IPS DF 6.9 (cell line): ENCODE measurements at regions not wholly inside any gene's neighbourhood (a gene's known extent, or its start where the extent isn't known, plus 50 kb on each side); places are given as distances from the start of the nearest gene placed in this dataset.

Experiments
- DNase-seq: peaks from one replicate; pipeline ENCODE4 v3.0.0-alpha.2; 2013; ENCODE audit warnings: low read depth, low spot score
- H3K27ac ChIP-seq: one replicate; pipeline ENCODE4 v1.5.1; 2013; ENCODE audit warnings: low read length, control low read depth
- H3K27me3 ChIP-seq: 2 replicates; pipeline ENCODE4 v1.6.1; 2013; ENCODE audit warnings: mild to moderate bottlenecking, low read length; ENCODE audit not compliant: control insufficient read depth, insufficient read depth
- H3K36me3 ChIP-seq: 2 replicates; pipeline ENCODE4 v1.6.1; 2013; ENCODE audit warnings: low read length; ENCODE audit not compliant: control insufficient read depth, insufficient read depth
- H3K4me1 ChIP-seq: 2 replicates; pipeline ENCODE4 v1.6.1; 2013; ENCODE audit warnings: low read length; ENCODE audit not compliant: control insufficient read depth, insufficient read depth
- H3K4me3 ChIP-seq: 2 replicates; pipeline ENCODE4 v1.5.1; 2013; ENCODE audit warnings: mild to moderate bottlenecking, low read length
- H3K9me3 ChIP-seq: 2 replicates; pipeline ENCODE4 v1.6.1; 2013; ENCODE audit warnings: low read length, inconsistent platforms; ENCODE audit not compliant: control insufficient read depth, insufficient read depth
- WGBS: extraction: QIAGEN DNeasy Blood & Tissue Kit; methylation state at CpG from one replicate; pipeline ENCODE4 v1.1.7; 2013; ENCODE audit warnings: mixed read lengths, missing lambda C conversion rate; ENCODE audit not compliant: insufficient read length, insufficient coverage; 5-methylcytosine and 5-hydroxymethylcytosine counted together

DNA sequence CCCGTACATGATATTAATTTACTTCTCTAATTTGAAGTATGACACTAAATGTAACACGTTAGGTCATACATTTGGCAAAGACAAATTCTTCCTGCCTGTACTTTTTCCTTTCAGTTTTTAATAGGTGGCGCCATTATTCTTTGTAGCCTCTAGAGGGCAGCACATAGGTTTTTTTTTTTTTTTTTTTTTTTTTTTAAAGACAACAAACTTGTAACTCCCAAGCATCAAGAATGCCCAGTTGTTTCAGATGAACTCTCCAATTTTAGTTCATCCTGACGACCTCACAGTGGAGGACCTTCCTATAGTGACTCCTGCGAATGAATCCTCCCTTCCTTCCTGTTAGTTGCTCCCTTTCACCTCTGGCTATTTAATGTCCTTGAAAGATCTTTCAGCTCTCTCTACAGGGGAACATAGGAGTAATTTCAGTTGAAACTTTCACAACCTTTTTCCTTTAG lies 139.3 kb upstream of the HDAC9 start:
- H3K36me3 ChIP-seq = no peaks in the 10 kb centered on the region
- no peaks in the 10 kb centered on the region for H3K27me3 ChIP-seq
- H3K27ac ChIP-seq = no peak overlapping the region
- no CpG with 5 or more reads among the region's 5 CpGs for WGBS
- DNase-seq = no peak
- peaks cover 2% of the 10 kb centered on the region; the same call in 1 of the 2 replicates for H3K4me1 ChIP-seq
- no peak overlapping the region for H3K4me3 ChIP-seq
- H3K9me3 ChIP-seq = no peaks in the 10 kb centered on the region

- Histone ChIP-seq H3K4me3 (no peak overlapping the region), H3K4me1 (peaks cover 2% of the 10 kb centered on the region; the same call in 1 of the 2 replicates), H3K36me3 (no peaks in the 10 kb centered on the region), H3K27me3 (no peaks in the 10 kb centered on the region), H3K27ac (no peak overlapping the region), H3K9me3 (no peaks in the 10 kb centered on the region)
- no CpG with 5 or more reads among the region's 1 CpG for WGBS
- DNase-seq = no peak
Observed at GRCh38 chr7:18357691-18358090, 137.9 kb upstream of the HDAC9 start.

- no peak overlapping the region for H3K4me3 ChIP-seq
- DNase-seq = peak; percentile 54
- H3K4me1 ChIP-seq = no peaks in the 10 kb centered on the region; the same call in 1 of the 2 replicates
- no CpG with 5 or more reads among the region's 4 CpGs for whole genome bisulfite sequencing
- H3K9me3 ChIP-seq = no peaks in the 10 kb centered on the region
- no peaks in the 10 kb centered on the region for H3K27me3 ChIP-seq
- H3K27ac ChIP-seq = no peak overlapping the region
- H3K36me3 ChIP-seq = no peaks in the 10 kb centered on the region
Observed at GRCh38 chr7:18361756-18362155, 133.8 kb upstream of the HDAC9 start.

DNA sequence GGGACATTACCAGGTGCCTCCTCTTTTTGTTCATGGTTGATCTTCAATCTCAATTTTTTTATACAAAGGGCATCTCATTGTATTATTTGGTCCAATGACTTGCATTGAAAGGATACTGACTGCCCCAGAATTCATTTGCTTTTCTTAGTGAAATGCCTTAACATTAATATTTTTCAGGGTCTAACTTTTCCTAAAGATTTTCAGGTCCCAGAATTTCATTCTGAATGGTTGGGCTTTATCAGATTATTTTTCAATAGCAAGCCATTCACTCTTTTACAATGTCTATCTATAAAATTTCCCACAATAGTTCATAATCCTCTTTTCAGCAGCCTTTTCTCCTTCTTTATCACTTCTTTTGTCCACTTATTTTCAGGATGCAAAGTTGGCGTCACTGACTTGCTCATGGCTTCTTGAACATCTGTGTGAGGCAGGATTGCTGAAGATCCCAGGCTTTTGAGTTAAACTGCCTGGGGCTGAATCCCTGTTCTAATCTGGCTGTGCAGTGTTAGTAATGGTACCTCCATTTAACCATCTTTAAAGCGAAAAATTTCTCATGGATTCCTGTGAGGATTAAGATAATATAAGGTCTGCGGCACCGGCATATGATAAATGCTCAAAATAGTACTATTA lies 131.7 kb upstream of the HDAC9 start:
- Histone ChIP-seq H3K27me3 (no peaks in the 10 kb centered on the region), H3K4me1 (no peaks in the 10 kb centered on the region; the same call in 1 of the 2 replicates), H3K4me3 (no peak overlapping the region), H3K27ac (no peak overlapping the region), H3K9me3 (no peaks in the 10 kb centered on the region), H3K36me3 (no peaks in the 10 kb centered on the region)
- DNase-seq = no peak
- no CpG with 5 or more reads among the region's 4 CpGs for WGBS

- H3K4me1 ChIP-seq = no peaks in the 10 kb centered on the region; the same call in 1 of the 2 replicates
- no peak for DNase-seq
- no peak overlapping the region for H3K27ac ChIP-seq
- H3K36me3 ChIP-seq = no peaks in the 10 kb centered on the region
- H3K9me3 ChIP-seq = no peaks in the 10 kb centered on the region
- WGBS = no CpG with 5 or more reads among the region's 2 CpGs
- no peak overlapping the region for H3K4me3 ChIP-seq
- no peaks in the 10 kb centered on the region for H3K27me3 ChIP-seq
Observed at GRCh38 chr7:18364396-18364795, 131.2 kb upstream of the HDAC9 start.

DNA sequence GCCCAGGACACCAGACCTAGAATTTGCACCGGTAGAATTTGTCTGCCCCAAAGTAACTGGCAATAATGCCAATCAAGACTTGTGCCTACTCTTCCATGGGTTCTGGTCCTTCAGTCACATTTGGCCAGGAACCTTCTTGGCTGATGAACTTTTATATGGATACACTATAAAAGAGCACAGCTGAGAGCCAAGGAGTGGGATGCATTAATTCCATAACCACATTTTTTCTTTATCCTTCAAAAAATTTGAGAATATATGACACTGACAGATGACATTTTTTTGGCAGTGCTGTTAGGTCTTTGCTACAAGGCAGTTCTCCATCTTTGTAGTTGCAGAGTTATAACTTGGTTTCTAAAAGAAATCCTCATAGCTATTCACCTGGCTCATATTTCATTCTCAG lies 129.2 kb upstream of the HDAC9 start:
- no peak overlapping the region for H3K4me3 ChIP-seq
- DNase-seq = no peak
- H3K4me1 ChIP-seq = no peaks in the 10 kb centered on the region; the same call in 1 of the 2 replicates
- H3K27ac ChIP-seq = no peak overlapping the region
- H3K9me3 ChIP-seq = no peaks in the 10 kb centered on the region
- WGBS = no CpG with 5 or more reads among the region's 1 CpG
- H3K36me3 ChIP-seq = no peaks in the 10 kb centered on the region
- no peaks in the 10 kb centered on the region for H3K27me3 ChIP-seq

DNA sequence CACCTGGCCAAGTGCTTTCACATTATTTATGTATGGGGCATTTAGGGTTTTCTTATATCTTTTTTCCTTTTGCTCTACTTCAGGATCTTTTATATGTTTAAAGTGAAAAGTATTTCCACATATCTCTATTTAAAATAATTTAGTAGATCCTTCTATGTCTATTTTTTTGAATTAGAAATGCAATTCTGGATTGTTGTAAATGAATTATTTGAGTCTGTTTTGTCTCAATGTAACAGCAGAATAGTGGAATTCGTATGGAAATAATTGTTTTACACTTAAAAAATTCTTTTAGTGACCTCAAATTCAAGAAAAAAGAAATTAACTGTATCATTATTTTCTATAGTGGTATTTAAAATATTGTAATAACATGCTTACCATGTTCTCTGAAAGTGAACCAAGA lies 126.5 kb upstream of the HDAC9 start:
- Histone ChIP-seq H3K4me3 (no peak overlapping the region), H3K4me1 (no peaks in the 10 kb centered on the region; the same call in 1 of the 2 replicates), H3K27ac (no peak overlapping the region), H3K36me3 (no peaks in the 10 kb centered on the region), H3K27me3 (no peaks in the 10 kb centered on the region), H3K9me3 (no peaks in the 10 kb centered on the region)
- no CpG with 5 or more reads among the region's 1 CpG for WGBS
- no peak for DNase-seq

DNA sequence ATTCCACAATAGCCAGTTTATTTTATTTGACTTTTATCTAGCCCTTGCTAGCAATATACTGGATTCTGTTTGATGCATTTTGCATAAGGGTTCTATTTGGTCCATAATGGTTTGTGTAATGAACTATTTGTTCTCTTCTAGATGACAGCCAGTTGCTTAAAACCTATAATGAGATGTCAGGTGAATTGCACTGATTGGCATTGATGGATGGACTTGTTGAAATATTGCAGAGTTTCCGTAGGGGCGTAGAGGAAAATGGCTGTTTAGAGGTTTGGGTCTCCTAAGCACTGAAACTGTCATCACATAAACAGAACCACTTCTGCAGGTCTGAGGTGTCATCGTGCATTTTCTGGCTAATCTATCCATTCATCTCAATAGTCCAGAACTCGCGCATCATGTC lies 124.9 kb upstream of the HDAC9 start:
- no peak overlapping the region for H3K4me3 ChIP-seq
- DNase-seq = no peak
- no peak overlapping the region for H3K27ac ChIP-seq
- no peaks in the 10 kb centered on the region; the same call in none of the 2 replicates for H3K4me1 ChIP-seq
- no peaks in the 10 kb centered on the region for H3K9me3 ChIP-seq
- no CpG with 5 or more reads among the region's 5 CpGs for WGBS
- no peaks in the 10 kb centered on the region for H3K36me3 ChIP-seq
- no peaks in the 10 kb centered on the region for H3K27me3 ChIP-seq

DNA sequence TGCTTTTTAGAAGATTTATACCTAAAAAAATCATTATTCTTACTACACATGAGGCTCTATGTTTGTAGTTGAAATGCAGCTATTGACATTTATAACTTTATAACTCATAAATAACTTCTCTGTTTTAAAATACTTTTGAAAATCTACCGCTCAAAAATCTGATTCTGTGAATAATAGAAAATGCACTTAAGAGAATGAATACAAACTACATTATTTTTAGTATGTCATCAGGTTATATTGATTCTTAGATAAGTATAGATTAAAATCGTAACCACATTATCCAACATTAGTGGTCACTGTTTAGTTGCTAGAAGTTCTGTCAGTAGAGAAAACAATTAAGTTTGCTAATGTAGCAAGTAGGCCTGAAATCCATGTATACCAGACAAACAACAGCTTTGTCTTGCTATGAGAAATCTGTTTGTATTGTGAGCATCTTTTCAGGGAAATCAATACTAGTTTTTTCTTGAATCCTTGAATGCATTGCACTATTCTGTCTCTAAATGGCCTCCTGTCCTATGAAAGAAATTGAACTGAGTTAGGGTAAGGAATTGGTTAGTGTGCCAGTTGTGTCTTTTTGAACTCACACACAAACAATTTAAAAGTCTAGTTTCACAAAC lies 116.5 kb upstream of the HDAC9 start:
- Histone ChIP-seq H3K4me1 (no peaks in the 10 kb centered on the region; the same call in 1 of the 2 replicates), H3K27ac (no peak overlapping the region), H3K36me3 (no peaks in the 10 kb centered on the region), H3K27me3 (no peaks in the 10 kb centered on the region), H3K9me3 (no peaks in the 10 kb centered on the region), H3K4me3 (no peak overlapping the region)
- no CpG with 5 or more reads among the region's 2 CpGs for WGBS
- DNase-seq = no peak

- H3K36me3 ChIP-seq = no peaks in the 10 kb centered on the region
- no CpG with 5 or more reads among the region's 1 CpG for WGBS
- H3K27ac ChIP-seq = no peak overlapping the region
- no peaks in the 10 kb centered on the region for H3K27me3 ChIP-seq
- no peak overlapping the region for H3K4me3 ChIP-seq
- no peaks in the 10 kb centered on the region for H3K9me3 ChIP-seq
- peaks cover 2% of the 10 kb centered on the region; the same call in 1 of the 2 replicates for H3K4me1 ChIP-seq
- DNase-seq = no peak
Observed at GRCh38 chr7:18384491-18385143, 110.9 kb upstream of the HDAC9 start.
